HG02938 (cell line): ENCODE measurements at regions not wholly inside any gene's neighbourhood (a gene's known extent, or its start where the extent isn't known, plus 50 kb on each side); places are given as distances from the start of the nearest gene placed in this dataset.
"Not testable (repeated sequence)": the region's sequence is repeated elsewhere in the genome, so short reads cannot be mapped to it uniquely, and the experiment has no call there.

Source experiments
- ATAC-seq: cut with Tn5 transposase; IDR thresholded peaks from one replicate; pipeline ENCODE4 v1.9.1; 2021; ENCODE audit warnings: mild to moderate bottlenecking, moderate library complexity; ENCODE audit not compliant: unreplicated experiment

- ATAC-seq = no peak
Measured at GRCh38 chr2:8120506-8120860, 561.4 kb upstream of the ID2 start.

DNA sequence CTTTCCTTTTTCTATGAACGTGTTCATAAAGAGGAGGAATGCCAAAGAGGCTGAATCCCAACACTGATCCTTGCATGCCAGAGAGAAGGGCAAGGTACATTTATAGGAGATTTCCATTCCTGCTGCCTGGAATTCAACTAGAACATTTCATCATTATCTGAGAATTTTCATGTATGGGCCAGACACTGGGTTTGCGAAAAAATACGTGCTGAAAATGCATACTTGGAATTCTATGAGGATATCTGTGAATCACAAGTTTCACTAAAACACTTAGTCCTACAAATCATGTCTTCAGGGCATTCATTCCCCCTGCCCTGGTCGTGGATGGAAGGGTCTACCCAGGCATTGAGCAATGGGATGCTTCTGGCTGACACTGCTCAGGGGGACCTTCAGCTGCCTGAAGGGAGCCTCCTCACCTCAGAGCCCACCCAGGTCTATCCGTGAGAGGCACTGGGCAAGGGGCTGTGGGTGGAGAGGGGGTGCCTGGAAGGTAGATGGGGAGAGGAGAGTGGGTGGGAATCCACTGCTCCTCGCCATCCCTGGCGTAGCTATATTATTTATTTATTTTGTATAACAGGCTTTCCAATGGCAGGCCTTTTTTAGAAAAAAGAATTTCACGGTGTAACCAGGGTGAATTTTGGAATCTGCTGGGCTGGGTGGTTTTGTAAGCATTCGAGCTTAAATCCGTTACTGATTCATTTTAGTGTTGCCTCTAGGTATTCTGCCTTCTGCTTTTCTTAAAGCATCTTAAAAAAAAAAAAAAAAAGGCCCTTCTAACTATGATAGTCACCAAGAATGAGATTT, 560.6 kb upstream of the ID2 start:
- no peak for ATAC-seq

DNA sequence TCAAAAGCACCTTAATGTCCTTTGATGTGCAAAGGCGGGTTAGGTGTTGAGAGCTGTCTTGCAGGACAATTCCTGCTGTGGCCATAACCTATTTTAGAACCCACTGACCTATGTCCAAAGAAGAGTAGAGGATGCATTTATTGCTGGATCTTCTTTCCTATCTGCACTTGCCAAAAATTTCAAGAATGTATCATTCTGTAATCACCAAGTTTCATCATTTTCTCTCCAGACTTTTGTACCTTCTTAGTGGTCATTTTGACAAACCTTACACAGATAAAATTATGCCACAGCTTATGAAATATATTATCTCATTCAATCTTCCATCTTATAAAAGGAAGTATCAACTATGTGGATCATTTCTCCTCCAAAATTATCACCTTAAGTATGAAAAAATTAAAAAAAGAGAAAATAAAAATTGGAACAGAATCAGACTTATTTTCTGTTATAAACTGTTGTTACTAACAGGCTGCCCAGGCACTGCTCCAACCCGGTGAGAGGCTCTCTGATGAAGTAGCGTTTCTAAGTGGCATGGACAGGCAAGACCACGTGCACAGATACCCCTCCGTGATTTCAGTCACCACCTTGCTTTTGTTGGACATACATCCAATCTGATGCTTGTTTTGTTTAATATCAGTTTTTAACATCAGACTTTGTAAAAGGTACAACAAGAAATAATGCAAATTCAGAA, 559.9 kb upstream of the ID2 start:
- ATAC-seq = no peak

DNA sequence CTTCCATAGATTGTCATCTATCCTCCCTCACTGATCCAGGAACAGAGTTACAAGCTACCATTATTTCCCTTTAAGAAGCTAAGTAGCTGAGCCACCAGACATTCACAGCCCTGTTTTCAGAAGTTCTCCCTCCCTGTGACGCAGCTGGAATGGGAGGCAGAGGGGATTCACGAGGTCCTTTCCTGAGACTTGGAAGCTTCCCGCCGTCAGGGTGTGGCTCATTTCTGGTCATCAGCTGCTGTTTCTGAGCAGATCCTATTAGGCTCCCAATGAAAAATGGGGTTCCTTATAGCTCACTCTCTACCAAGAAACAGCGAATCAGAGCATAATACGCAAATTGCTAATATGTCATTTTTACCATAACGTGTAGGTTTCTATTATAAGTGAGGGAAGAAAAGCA, 559.3 kb upstream of the ID2 start:
- ATAC-seq = no peak

GRCh38 chr2:8123464-8123863, 558.4 kb upstream of the ID2 start:
- ATAC-seq = no peak

GRCh38 chr2:8125741-8126711, 555.8 kb upstream of the ID2 start:
- ATAC-seq = no peak

DNA sequence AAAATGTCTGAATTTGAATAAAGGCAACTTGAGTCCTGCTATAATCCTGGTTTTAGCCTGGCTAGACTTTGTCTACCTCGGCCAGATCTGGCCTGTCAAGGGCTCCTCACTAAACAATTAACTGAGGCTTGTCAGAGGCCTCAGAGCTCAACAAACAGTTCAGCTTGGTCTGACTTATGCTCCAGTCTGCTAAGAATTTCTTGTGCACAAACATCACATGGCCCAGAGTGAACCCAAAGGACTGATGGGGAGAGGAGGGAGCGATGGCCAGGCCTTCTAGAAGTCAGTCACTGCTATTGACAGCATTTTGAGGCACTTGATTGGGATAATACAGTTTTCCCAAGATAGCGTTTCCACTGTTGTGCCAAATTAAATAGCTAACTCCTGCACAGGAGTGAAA, 555.1 kb upstream of the ID2 start:
- no peak for ATAC-seq

- ATAC-seq = not testable (repeated sequence)
Measured at GRCh38 chr2:8131423-8131822, 550.4 kb upstream of the ID2 start.

- ATAC-seq = no peak
Measured at GRCh38 chr2:8132351-8132831, 549.5 kb upstream of the ID2 start.

DNA sequence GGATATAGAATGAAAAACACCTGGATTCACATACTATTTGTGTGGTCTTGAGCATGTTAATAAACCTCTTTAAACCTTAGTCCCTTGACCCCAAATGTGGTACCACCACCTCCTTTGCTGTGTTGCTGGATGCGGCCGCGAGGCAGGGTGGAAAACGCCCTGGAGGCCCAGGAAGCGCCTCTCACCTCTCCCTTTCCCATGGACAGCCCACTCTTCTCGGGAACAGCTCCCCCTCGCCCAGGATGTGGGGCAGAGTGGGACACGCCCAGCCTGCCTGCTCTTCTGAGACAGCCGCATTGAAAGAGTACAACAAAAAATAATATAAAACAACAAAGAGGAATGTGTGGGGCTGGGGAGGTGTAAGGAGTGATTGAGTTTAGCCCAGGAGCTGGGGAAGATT, 549.0 kb upstream of the ID2 start:
- no peak for ATAC-seq

DNA sequence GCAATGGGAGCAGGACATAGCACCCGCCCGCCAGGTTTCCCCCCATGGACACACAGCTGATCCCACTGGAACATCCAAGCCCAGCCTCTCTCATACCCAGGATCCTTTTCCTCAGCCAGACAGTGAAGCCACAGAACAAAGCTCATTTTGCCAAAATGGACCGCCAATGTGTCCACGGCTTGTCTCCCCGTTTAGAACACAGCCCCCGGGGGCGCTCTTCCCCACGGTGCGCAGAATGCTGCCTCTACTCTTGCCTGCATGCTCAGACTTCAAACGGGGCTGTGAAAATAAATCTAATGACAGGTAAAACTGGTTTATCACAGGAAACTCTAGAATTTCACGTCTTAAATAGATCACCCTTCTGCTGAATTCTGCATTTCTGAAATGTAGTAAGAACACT, 548.5 kb upstream of the ID2 start:
- ATAC-seq = no peak

DNA sequence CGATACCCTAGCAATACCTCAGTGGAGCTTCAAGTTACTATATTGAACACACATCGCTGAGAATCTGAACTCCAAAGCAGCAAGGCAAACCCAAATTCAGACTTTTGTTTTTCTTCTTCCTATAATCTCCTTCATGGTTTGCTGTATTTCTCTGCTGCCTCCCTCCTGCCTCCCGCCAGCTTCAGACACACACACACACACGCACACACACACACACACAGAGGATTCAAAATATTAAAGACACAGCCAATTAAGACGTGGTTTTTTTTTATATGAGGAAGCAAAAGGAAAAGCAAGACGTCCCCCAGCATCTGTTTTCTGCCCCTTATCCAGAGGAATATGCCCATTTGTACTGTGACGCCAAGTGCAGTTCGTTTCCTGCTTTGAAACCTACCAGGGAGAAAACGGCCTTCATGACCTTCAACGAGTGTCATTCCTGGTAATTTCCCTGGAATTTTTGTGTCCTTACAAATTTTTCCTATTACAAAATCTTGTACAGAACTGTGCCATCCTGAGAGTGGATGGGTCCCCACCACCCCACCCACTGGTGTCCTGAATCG, 547.9 kb upstream of the ID2 start:
- no peak for ATAC-seq

- no peak for ATAC-seq
Measured at GRCh38 chr2:8134473-8134932, 547.4 kb upstream of the ID2 start.

DNA sequence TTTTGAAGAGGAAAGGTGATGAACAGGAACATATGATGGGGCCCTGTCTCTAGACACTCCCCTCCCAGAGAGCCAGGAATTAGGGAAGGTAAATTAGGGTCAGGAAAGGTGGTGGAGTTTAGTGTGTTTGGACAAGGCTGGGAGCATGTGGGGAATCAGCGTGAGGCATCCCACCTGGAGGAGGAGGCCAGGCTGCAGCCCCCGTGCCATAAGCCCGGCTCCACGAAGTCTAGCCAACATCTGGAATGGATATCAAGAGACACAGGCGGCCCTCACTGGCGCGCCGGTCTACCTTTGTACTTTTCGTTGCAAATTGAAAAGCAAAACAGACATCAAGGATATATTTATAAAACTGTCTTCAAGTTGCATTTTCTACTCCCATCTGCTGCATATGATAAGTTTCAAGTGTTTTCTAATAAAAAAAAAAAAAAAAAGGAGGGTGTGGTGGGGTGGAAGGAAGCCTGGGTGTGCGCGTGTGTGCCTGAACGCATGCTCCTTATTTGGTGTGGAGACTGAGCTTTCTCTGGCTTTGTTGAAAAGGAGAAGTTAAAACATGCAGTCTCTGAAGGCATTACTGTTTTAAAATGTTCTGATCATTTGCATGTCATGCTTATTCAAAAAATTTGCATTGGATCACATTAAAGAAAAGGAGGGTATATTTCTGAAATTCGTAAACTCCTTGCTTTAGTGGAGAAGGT, 546.7 kb upstream of the ID2 start:
- no peak for ATAC-seq

- ATAC-seq = no peak
Measured at GRCh38 chr2:8137801-8138200, 544.1 kb upstream of the ID2 start.

GRCh38 chr2:8138525-8138922, 543.3 kb upstream of the ID2 start:
- ATAC-seq = no peak

- no peak for ATAC-seq
Measured at GRCh38 chr2:8138923-8139667, 542.8 kb upstream of the ID2 start.

DNA sequence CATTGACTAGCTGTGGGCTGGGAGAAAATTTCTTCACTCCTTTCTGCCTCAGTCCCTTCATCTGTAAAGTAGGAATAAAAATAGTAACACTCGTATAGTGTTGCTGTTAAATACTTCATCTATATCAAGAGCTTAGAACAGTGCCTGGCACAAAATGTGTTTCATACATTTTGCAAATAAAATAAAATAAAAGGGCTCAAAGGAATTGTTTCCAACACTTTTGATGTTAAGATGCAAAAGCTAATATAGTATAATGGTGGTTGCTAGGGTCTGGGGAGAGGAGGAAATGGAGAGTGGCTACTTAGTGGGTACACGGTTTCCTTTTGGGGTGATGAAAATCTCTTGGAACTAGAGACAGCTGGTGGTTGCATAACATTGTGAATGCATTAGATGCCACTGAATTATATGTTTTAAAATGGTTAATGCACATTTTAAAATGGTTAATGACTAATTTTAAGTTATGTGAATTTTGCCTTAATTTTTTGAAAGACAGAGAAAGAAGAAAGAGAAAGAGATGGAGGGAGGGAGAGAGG, 542.1 kb upstream of the ID2 start:
- no peak for ATAC-seq

DNA sequence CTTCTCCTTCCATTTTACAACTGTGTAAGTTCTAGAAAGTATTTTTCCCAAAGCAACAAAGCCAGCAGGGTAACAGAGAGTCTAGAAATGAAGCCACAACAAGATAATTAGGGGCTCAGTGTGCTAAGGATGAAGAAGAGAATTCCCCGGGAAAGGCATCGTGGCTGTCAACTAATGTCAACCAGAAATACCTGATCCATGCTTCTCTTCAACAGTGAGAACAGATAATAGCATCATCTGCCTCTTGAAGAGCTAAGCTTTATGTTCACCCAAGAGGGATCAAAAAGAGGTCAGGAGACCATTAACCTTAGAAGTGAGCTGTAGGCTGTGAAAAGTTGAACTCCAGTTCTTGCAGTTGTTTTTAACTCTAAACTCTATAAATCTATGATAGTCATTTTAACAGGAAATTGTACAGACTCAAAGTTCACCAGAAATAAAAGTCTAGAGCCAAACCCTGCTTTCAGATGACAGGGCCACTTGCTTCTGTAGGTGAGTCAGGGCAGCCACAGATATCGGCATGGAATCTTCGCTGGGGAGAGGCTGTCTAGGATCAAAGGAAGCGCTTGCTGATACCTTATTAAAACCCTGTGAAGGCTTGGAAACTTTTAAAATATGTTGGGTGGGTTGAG, 540.7 kb upstream of the ID2 start:
- ATAC-seq = no peak
